Trophoblast cell (in vitro differentiated cells and primary cell): ENCODE measurements at regions not wholly inside any gene's neighbourhood (a gene's known extent, or its start where the extent isn't known, plus 50 kb on each side); places are given as distances from the start of the nearest gene placed in this dataset.
"Not testable (repeated sequence)": the region's sequence is repeated elsewhere in the genome, so short reads cannot be mapped to it uniquely, and the experiment has no call there.

Experiments used
- DNase-seq, 2 donors: peaks; one replicate each; pipeline ENCODE4 v3.0.0-alpha.2; 2016
- H2AFZ ChIP-seq: 2 replicates; pipeline ENCODE4 v1.6.1; 2013; ENCODE audit warnings: low read length, moderate library complexity, mild to moderate bottlenecking; ENCODE audit not compliant: insufficient read depth, poor library complexity
- H2AK5ac ChIP-seq: 2 replicates; pipeline ENCODE4 v1.6.1; 2013; ENCODE audit warnings: mild to moderate bottlenecking, low read length
- H2BK120ac ChIP-seq: 2 replicates; pipeline ENCODE4 v1.6.1; 2013; ENCODE audit warnings: low read length, mild to moderate bottlenecking, moderate library complexity; ENCODE audit not compliant: insufficient read depth, poor library complexity
- H2BK12ac ChIP-seq: 2 replicates; pipeline ENCODE4 v1.6.1; 2013; ENCODE audit warnings: mild to moderate bottlenecking, low read length, moderate library complexity
- H2BK5ac ChIP-seq: 2 replicates; pipeline ENCODE4 v1.6.1; 2013; ENCODE audit warnings: low read length, low read depth, moderate library complexity, mild to moderate bottlenecking; ENCODE audit not compliant: poor library complexity
- H3K14ac ChIP-seq: 2 replicates; pipeline ENCODE4 v1.6.1; 2013; ENCODE audit warnings: mild to moderate bottlenecking, low read length
- H3K18ac ChIP-seq: 2 replicates; pipeline ENCODE4 v1.6.1; 2013; ENCODE audit warnings: mild to moderate bottlenecking, low read length
- H3K23ac ChIP-seq: 2 replicates; pipeline ENCODE4 v1.6.1; 2013; ENCODE audit warnings: low read length
- H3K27ac ChIP-seq: 2 replicates; pipeline ENCODE4 v1.5.1; 2013; ENCODE audit warnings: low read depth, mild to moderate bottlenecking, inconsistent platforms, low read length, moderate library complexity
- H3K27me3 ChIP-seq: 2 replicates; pipeline ENCODE4 v1.6.1; 2013; ENCODE audit warnings: inconsistent platforms, mild to moderate bottlenecking, low read length, moderate library complexity; ENCODE audit not compliant: insufficient read depth
- H3K36me3 ChIP-seq, 2 experiments: 1 replicate in 1 of 2; 2 replicates in 1 of 2; pipeline ENCODE4 v1.6.1; 2013; ENCODE audit warnings: low read length in 2 of 2, mild to moderate bottlenecking in 2 of 2, moderate library complexity in 1 of 2; ENCODE audit not compliant: insufficient read depth in 2 of 2, control insufficient read depth in 1 of 2
- H3K4ac ChIP-seq: 2 replicates; pipeline ENCODE4 v1.6.1; 2013; ENCODE audit warnings: low read depth, mild to moderate bottlenecking, low read length, moderate library complexity
- H3K4me1 ChIP-seq, 2 experiments: 1 replicate in 1 of 2; 2 replicates in 1 of 2; pipeline ENCODE4 v1.6.1; 2013; ENCODE audit warnings: low read length in 2 of 2, mild to moderate bottlenecking in 2 of 2, moderate library complexity in 1 of 2; ENCODE audit not compliant: insufficient read depth in 2 of 2, control insufficient read depth in 1 of 2
- H3K4me2 ChIP-seq: 2 replicates; pipeline ENCODE4 v1.6.1; 2013; ENCODE audit warnings: inconsistent platforms, mild to moderate bottlenecking, low read length, moderate library complexity
- H3K4me3 ChIP-seq: 2 replicates; pipeline ENCODE4 v1.5.1; 2013; ENCODE audit warnings: mild to moderate bottlenecking, low read depth, low read length, inconsistent platforms
- H3K79me1 ChIP-seq: one replicate; pipeline ENCODE4 v1.6.1; 2013; ENCODE audit warnings: low read length
- H3K79me2 ChIP-seq: 2 replicates; pipeline ENCODE4 v1.6.1; 2013; ENCODE audit warnings: low read length, mild to moderate bottlenecking; ENCODE audit not compliant: control insufficient read depth, insufficient read depth, poor library complexity
- H3K9ac ChIP-seq: 2 replicates; pipeline ENCODE4 v1.6.1; 2013; ENCODE audit warnings: mild to moderate bottlenecking, low read length
- H3K9me3 ChIP-seq: 2 replicates; pipeline ENCODE4 v1.6.1; 2013; ENCODE audit warnings: low read depth, mild to moderate bottlenecking, control low read depth, inconsistent platforms, low read length; ENCODE audit not compliant: insufficient read depth
- H4K12ac ChIP-seq: 2 replicates; pipeline ENCODE4 v1.6.1; 2013; ENCODE audit warnings: low read depth, mild to moderate bottlenecking, low read length, moderate library complexity
- H4K8ac ChIP-seq: 2 replicates; pipeline ENCODE4 v1.6.1; 2013; ENCODE audit warnings: low read depth, mild to moderate bottlenecking, low read length, moderate library complexity
- H4K91ac ChIP-seq: one replicate; pipeline ENCODE4 v1.6.1; 2013; ENCODE audit warnings: low read depth, mild to moderate bottlenecking, low read length, moderate library complexity
- WGBS: extraction: QIAGEN DNeasy Blood & Tissue Kit; methylation state at CpG from one replicate; pipeline ENCODE4 v1.1.7; 2013; ENCODE audit warnings: missing lambda C conversion rate; ENCODE audit not compliant: insufficient read length, insufficient coverage; ENCODE audit errors: extremely low coverage; 5-methylcytosine and 5-hydroxymethylcytosine counted together

DNA sequence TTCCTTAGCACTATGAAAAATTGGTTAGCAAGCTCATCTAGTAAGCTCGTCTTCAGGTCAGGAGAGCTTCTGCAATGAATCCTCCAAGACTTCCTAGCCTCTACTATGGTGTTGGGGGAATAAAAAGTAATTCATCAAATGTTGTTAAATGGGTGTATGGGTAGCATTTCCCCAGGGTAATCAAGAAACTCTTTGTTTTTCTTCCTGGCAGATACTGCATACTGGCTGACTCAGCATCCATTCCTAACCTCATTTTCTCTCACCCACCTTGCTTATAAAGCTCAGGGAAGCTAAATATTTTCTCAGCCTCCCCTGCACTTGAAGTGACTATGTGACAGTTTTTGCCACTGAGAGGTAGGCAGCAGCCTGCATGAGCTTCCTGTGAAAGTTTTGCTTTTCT, 83.4 kb downstream of the MAB21L3 start:
- H3K18ac ChIP-seq = no peak overlapping the region
- no peak overlapping the region for H3K23ac ChIP-seq
- H3K4me3 ChIP-seq = no peak overlapping the region
- no peak overlapping the region for H4K12ac ChIP-seq
- H3K79me1 ChIP-seq = no peaks in the 10 kb centered on the region
- H3K27ac ChIP-seq = no peak overlapping the region
- no peaks in the 10 kb centered on the region for H3K27me3 ChIP-seq
- H3K79me2 ChIP-seq = no peaks in the 10 kb centered on the region
- no peak overlapping the region for H2BK5ac ChIP-seq
- no peak overlapping the region for H2AFZ ChIP-seq
- no peaks in the 10 kb centered on the region for H3K4me1 ChIP-seq
- H3K9ac ChIP-seq = no peak overlapping the region
- no peaks in the 10 kb centered on the region for H3K9me3 ChIP-seq
- no peak overlapping the region for H2BK120ac ChIP-seq
- no peak overlapping the region for H3K14ac ChIP-seq
- H4K8ac ChIP-seq = no peak overlapping the region
- WGBS = no CpG with 5 or more reads among the region's 1 CpG
- no peak overlapping the region for H3K4ac ChIP-seq
- no peak for DNase-seq
- no peak overlapping the region for H3K4me2 ChIP-seq
- H4K91ac ChIP-seq = no peak overlapping the region
- H3K36me3 ChIP-seq = no peaks in the 10 kb centered on the region
- no peak overlapping the region for H2BK12ac ChIP-seq
- H2AK5ac ChIP-seq = no peak overlapping the region

GRCh38 chr1:116195077-116195868, 84.1 kb downstream of the MAB21L3 start:
- Histone ChIP-seq H2AFZ (no peak overlapping the region), H4K91ac (no peak overlapping the region), H3K23ac (no peak overlapping the region), H3K4me3 (no peak overlapping the region), H3K36me3 (no peaks in the 10 kb centered on the region), H3K14ac (no peak overlapping the region), H3K18ac (no peak overlapping the region), H3K27me3 (no peaks in the 10 kb centered on the region), H3K4me2 (no peak overlapping the region), H2BK5ac (no peak overlapping the region), H3K79me2 (no peaks in the 10 kb centered on the region), H3K27ac (no peak overlapping the region), H3K9ac (no peak overlapping the region), H2BK12ac (no peak overlapping the region), H3K9me3 (no peaks in the 10 kb centered on the region), H4K12ac (no peak overlapping the region), H3K79me1 (no peaks in the 10 kb centered on the region), H3K4ac (no peak overlapping the region), H3K4me1 (no peaks in the 10 kb centered on the region), H4K8ac (no peak overlapping the region), H2BK120ac (no peak overlapping the region), H2AK5ac (no peak overlapping the region)
- WGBS = no CpG with 5 or more reads among the region's 1 CpG
- DNase-seq = peak in 1 of 2 donors; percentile 16

DNA sequence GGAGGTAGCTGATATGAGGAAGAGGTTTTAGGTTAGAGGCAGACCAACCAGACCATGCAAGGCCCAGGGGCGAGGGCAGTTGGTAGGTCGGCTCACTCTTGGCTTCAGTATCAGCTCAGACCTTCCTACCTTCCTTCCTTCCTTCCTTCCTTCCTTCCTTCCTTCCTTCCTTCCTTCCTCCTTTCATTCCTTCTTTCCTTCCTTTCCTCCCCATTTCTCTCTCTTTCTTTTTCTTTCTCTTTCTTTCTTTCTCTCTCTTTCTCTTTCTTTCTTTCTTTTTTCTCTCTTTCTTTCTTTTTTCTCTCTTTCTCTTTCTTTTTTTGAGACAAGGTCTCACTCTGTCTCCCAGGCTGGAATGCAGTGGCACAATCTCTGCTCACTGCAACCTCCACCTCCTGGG, 89.1 kb downstream of the MAB21L3 start:
- not testable (repeated sequence) for H3K79me2 ChIP-seq, H3K79me1 ChIP-seq, H4K12ac ChIP-seq, H3K18ac ChIP-seq, H3K27me3 ChIP-seq, H3K14ac ChIP-seq, H2AK5ac ChIP-seq, H3K4me1 ChIP-seq, H3K9me3 ChIP-seq, H4K91ac ChIP-seq, H4K8ac ChIP-seq, H3K27ac ChIP-seq, H3K23ac ChIP-seq, H3K4me3 ChIP-seq, H3K4me2 ChIP-seq, H2BK5ac ChIP-seq, H3K4ac ChIP-seq, H3K9ac ChIP-seq, H3K36me3 ChIP-seq, H2BK120ac ChIP-seq, H2BK12ac ChIP-seq, H2AFZ ChIP-seq, DNase-seq
- no CpG with 5 or more reads among the region's 2 CpGs for WGBS

DNA sequence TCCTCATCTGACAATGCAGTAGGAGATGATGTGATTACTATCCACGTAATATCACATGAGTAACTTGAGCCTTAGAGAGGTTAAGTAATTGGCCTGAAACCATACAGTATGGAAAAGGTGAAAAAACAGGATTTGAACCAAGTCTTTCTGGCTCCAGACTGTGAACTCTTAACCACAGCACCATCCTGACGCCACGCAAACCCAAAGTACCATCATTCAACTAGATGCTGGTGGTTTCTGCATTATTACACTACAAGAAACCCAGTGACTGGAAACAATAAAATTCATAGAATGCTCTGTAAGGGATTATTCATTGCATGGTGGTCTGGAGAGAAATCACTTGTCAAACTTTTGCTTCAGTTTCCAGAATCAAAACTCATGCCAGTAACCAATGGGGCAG, 90.7 kb downstream of the MAB21L3 start:
- Histone ChIP-seq H3K36me3 (no peaks in the 10 kb centered on the region), H3K23ac (no peak overlapping the region), H4K8ac (no peak overlapping the region)

More for the DNA sequence above, 90.7 kb downstream of the MAB21L3 start:
- H2AK5ac ChIP-seq = no peak overlapping the region
- no peaks in the 10 kb centered on the region for H3K9me3 ChIP-seq
- H3K4me2 ChIP-seq = no peak overlapping the region
- H3K18ac ChIP-seq = no peak overlapping the region
- no peak overlapping the region for H2BK12ac ChIP-seq
- H3K79me1 ChIP-seq = no peaks in the 10 kb centered on the region
- no peak overlapping the region for H4K91ac ChIP-seq
- no peak overlapping the region for H3K4me3 ChIP-seq
- no peaks in the 10 kb centered on the region for H3K4me1 ChIP-seq
- no CpG with 5 or more reads among the region's 3 CpGs for WGBS
- no peak overlapping the region for H3K14ac ChIP-seq
- H2BK120ac ChIP-seq = no peak overlapping the region
- no peak overlapping the region for H2BK5ac ChIP-seq
- H3K79me2 ChIP-seq = no peaks in the 10 kb centered on the region
- H3K9ac ChIP-seq = no peak overlapping the region
- peak in 1 of 2 donors; percentile 24 for DNase-seq
- H3K27ac ChIP-seq = no peak overlapping the region
- H3K27me3 ChIP-seq = no peaks in the 10 kb centered on the region
- no peak overlapping the region for H2AFZ ChIP-seq
- no peak overlapping the region for H3K4ac ChIP-seq
- H4K12ac ChIP-seq = no peak overlapping the region
